HG03575 (cell line): ENCODE measurements at regions not wholly inside any gene's neighbourhood (a gene's known extent, or its start where the extent isn't known, plus 50 kb on each side); places are given as distances from the start of the nearest gene placed in this dataset.

Experiments
- ATAC-seq: cut with Tn5 transposase; IDR thresholded peaks from one replicate; pipeline ENCODE4 v1.9.1; 2021; ENCODE audit not compliant: unreplicated experiment, insufficient number of reproducible peaks, low FRiP score; ENCODE audit errors: extremely low read depth

DNA sequence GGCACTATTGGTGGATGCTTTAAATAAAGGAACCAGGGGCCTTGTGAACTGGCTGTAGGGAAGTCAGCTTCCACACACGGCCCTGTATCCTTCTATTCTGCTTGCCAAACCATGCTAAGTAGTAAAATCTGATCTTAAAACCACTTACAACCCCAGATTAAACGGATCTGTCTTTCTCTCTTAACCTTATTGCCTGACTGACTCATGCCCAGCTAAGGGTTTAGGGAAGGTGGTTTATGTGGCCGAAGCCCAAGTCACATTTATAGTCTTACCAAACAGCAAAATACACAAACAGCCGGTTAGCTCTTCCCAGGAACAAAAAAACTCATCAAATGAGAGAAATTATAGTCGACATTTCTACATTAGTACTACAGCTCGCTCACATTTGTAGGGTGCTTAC, 988.4 kb upstream of the TENM3 start:
- ATAC-seq: no peak

GRCh38 chr4:181258569-181258968, 984.6 kb upstream of the TENM3 start:
- ATAC-seq: no peak

- no peak for ATAC-seq
These were observed 984.0 kb upstream of the TENM3 start for GRCh38 chr4:181259081-181259709.

- no peak for ATAC-seq
These were observed 981.9 kb upstream of the TENM3 start for GRCh38 chr4:181261279-181261678.

DNA sequence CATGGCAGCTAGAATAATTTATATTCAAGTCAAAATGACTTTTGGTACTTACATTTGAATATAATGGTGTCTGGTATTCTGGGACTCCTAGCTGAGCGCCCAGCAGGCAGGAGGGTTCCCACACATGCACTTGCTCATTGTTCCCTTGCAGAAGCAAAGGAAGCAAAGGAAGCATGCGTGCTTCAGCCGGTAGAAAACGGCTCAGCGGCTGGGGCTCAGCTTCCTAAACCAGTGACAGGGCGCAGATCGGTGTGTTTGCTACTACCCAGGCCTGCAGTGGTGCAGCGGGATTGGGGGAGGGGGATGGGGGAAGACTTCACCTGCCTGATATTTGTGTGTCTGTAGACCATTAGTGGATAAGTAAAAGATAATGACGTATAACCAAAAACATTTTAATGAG, 978.3 kb upstream of the TENM3 start:
- ATAC-seq: no peak

DNA sequence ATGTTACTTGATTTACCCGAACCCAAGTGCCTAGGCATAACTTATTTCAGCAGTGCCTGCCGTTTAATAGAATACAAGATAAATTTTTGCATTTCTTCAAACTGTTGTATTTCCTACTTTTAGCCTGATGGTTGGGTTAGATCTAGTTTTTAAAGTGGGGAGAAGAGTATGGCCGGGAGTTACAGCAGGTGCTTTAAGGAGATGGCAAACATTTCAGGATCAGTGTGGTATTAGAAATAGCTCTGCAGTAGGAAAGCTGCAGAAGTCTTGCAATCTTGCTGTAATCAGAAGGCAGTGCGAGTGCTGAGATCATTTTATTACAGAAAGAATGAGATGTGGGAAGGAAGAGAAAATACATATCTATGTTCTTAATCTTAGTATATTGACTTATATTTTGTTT, 977.8 kb upstream of the TENM3 start:
- no peak for ATAC-seq

- ATAC-seq: no peak
These were observed 972.0 kb upstream of the TENM3 start for GRCh38 chr4:181271116-181271640.

- ATAC-seq: no peak
These were observed 970.8 kb upstream of the TENM3 start for GRCh38 chr4:181272422-181272821.

- no peak for ATAC-seq
These were observed 964.3 kb upstream of the TENM3 start for GRCh38 chr4:181278941-181279340.

DNA sequence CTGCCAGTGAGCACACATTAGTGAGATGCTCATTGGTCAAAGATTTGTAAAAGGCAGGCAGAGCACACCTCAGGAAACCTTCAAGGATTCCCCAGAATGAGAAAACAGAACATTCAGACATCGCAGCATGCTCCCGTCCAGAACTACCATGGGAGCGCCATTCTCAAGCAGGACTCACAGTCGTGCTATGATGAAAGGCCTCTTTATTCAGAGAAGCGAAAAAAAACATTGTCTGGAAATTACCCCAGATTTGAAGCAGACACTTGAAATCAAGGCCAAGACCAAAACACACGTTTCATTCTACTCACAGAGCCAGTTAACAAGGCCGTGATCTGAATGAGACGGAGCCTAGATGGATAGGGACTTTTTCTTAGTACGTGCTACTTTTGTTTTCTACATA, 961.8 kb upstream of the TENM3 start:
- no peak for ATAC-seq

DNA sequence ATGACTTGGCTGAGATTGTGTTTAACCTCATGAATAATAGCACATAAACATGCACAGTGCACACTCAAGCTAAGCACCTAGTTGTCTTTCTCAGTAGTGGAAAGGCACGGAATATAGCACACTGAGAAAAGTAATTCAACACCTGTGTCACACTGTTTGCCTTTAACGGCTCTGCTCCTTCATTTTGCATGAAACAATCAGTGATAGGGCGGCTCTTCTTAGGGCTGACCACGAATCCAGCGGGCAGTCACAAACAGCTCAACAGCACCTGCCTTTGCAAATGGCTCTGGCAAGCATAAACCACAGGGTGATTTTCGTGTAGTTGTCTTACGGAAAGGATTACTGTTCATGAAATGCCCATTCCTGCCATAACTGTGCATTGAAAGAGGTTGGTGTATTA, 954.0 kb upstream of the TENM3 start:
- ATAC-seq: no peak

GRCh38 chr4:181291615-181292014, 951.6 kb upstream of the TENM3 start:
- ATAC-seq: no peak

DNA sequence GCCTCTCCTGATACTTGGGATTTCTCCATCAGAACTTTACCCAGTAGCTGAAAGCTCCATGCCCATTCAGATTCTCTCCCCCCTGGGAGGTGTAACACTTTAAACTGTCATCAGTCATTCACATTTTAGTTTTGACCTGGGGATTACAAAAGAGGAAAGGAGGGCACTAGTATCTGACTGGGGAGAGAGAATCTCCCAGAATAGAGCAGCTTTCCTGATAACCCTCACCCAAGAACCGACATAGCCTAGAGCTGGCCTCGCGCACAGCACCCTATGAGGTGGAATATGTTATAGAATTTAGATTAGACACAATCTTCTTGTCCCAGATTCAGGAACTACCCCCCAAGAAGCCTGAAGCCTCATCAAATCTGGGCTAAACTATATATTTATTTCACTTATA, 950.2 kb upstream of the TENM3 start:
- no peak for ATAC-seq

GRCh38 chr4:181293541-181293940, 949.7 kb upstream of the TENM3 start:
- no peak for ATAC-seq

DNA sequence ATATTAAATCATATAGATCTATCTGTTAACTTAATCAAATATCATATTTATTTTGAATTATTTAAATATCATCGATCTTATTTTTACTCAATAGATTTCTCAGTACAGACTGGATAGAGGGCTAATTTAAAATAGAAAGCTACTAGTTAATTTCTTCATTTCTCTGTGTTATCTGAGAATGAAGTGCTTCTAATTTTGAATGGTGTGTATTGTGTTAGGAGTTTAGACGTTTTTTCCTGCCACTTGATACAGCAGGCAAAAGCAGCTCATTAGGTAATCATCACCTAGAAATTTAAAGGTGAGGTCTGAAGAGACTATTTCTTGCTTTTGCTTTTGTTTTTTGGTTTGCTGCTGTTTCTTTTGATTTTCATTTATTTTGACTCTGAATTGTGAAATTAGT, 948.8 kb upstream of the TENM3 start:
- ATAC-seq: no peak

DNA sequence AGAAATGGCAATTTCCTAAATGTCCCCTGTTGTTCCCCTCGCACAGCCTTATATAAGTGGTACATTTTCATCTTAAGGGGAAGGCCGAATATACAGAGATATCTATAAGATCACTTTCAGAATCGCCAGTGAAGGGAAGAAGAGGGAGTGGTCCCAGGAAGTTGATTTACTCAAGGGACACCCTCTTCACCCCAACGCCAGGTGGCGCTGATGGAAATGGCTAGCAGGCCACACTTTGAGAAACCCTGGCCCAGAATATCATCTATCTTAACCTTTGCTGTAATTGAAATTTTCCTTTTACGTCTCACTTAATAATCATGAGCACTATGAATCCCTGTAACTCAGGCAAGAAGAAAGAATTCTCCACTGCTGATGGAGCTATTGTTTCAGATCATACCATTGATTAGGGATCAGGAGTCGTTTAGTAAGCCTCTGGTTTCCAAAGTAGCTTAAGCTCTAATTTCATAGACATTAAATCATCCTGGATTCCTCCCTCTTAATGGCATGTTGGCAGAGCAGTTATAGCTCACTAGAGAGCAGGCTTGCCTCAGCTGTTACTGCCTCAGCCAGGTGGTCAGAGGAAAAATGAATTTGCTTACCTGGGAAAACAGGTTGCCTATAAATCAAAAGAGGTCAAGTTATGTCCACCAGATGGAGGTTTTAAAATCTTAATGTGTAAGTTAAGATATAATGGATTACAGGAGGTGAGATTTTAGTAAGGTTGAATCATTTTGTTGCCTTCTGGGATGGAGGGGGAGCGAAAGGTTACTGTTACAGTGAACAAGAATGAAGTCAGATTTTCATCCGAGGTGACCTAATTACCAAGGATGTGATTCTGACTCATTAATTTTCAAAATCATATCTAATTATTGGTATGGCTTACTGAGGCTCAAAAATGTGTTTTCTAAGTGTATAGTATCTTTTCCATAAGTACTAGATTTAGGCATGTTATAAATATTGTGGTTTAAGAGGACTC, 941.2 kb upstream of the TENM3 start:
- peak; percentile 71 for ATAC-seq

DNA sequence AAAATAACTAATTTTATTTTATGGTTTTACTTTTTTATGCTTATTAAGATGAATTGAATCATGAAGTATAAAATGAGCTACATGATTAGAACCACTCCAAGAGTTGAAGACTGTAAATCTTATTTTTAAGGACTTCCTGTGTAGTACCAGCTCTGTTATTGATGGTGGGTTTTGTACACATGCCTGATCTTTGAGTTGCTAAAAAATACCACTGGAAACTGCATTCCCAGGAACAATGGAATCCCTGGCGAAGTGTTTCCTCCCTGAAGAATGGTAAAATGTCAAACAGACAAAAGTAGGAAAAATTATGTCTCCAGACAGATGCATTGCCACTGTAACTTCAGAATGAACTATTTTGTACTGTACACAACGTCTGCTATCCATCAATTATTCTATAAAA, 935.4 kb upstream of the TENM3 start:
- no peak for ATAC-seq

GRCh38 chr4:181308476-181309312, 934.5 kb upstream of the TENM3 start:
- ATAC-seq: no peak

GRCh38 chr4:181312066-181312465, 931.1 kb upstream of the TENM3 start:
- no peak for ATAC-seq
